Stimulated activated naive CD8-positive, alpha-beta T cell treated with anti-CD3 and anti-CD28 coated beads, Interleukin-15, Interleukin-2, amounts not matched to agents 100 ng/mL and 50 ng/mL, for 24 hours (primary cell): ENCODE measurements at regions not wholly inside any gene's neighbourhood (a gene's known extent, or its start where the extent isn't known, plus 50 kb on each side); places are given as distances from the start of the nearest gene placed in this dataset.
"Not testable (repeated sequence)": the region's sequence is repeated elsewhere in the genome, so short reads cannot be mapped to it uniquely, and the experiment has no call there.

Experiments used
- H3K27ac Mint-ChIP-seq: one replicate; pipeline ENCODE4 v1.8.0; 2021; ENCODE audit warnings: mild to moderate bottlenecking, mixed read lengths
- H3K27me3 Mint-ChIP-seq: one replicate; pipeline ENCODE4 v1.8.0; 2021; ENCODE audit warnings: mixed read lengths
- H3K36me3 Mint-ChIP-seq: one replicate; pipeline ENCODE4 v1.8.0; 2021; ENCODE audit warnings: low read depth, mixed read lengths
- H3K4me1 Mint-ChIP-seq: one replicate; pipeline ENCODE4 v1.8.0; 2021; ENCODE audit warnings: low read depth, mixed read lengths
- H3K4me3 Mint-ChIP-seq: one replicate; pipeline ENCODE4 v1.8.0; 2021; ENCODE audit warnings: mild to moderate bottlenecking, mixed read lengths
- H3K9me3 Mint-ChIP-seq: one replicate; pipeline ENCODE4 v1.8.0; 2021; ENCODE audit warnings: mixed read lengths

GRCh38 chr1:184163674-184164465 lies 112.3 kb downstream of the TSEN15 start:
- Mint-ChIP-seq H3K9me3 (no peaks in the 10 kb centered on the region), H3K27ac (no peak overlapping the region), H3K4me1 (no peaks in the 10 kb centered on the region), H3K27me3 (no peaks in the 10 kb centered on the region), H3K36me3 (no peaks in the 10 kb centered on the region), H3K4me3 (no peak overlapping the region)

DNA sequence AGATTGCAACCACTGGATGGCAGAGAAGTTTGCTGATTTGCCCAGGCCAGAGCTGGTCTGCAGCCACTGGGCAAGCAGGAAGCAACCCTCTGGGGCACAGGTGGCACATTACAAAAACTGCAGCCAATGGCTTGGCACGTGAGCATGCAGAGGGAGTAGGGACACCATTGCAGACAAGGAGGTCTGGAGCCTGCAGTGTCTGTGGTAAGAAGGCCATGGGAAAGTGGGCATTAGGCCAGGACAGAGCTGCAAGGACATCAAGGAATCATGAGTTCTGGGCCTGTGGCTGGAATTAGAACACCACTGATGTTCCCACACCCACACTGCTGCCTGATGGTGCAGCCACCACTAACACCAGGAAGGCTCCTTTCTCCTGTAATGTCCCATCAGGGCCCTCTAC lies 113.0 kb downstream of the TSEN15 start:
- Mint-ChIP-seq H3K4me1 (no peaks in the 10 kb centered on the region), H3K4me3 (no peak overlapping the region), H3K27me3 (no peaks in the 10 kb centered on the region), H3K27ac (no peak overlapping the region), H3K9me3 (no peaks in the 10 kb centered on the region), H3K36me3 (no peaks in the 10 kb centered on the region)

- no peak overlapping the region for H3K4me3 Mint-ChIP-seq
- no peaks in the 10 kb centered on the region for H3K36me3 Mint-ChIP-seq
- H3K4me1 Mint-ChIP-seq: no peaks in the 10 kb centered on the region
- H3K27me3 Mint-ChIP-seq: no peaks in the 10 kb centered on the region
- H3K27ac Mint-ChIP-seq: no peak overlapping the region
- no peaks in the 10 kb centered on the region for H3K9me3 Mint-ChIP-seq
These were observed 115.0 kb downstream of the TSEN15 start for GRCh38 chr1:184166485-184166884.

DNA sequence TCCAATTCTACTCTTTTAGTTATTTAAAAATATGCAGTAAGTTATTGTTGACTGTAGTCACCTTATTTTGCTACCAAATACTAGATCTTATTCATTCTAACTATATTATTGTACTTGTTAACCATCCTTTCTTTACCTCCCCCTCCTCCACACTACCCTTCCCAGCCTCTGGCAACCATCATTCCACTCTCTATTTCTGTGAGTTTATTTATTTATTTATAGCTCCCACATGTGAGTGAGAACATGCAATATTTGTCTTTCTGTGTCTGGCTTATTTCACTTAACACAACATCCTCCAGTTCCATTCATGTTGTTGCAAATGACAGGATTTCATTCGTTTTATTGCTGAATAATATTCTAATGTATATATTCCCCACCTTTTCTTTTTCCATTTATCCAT lies 115.8 kb downstream of the TSEN15 start:
- Mint-ChIP-seq H3K27ac (no peak overlapping the region), H3K36me3 (no peaks in the 10 kb centered on the region), H3K27me3 (no peaks in the 10 kb centered on the region), H3K9me3 (no peaks in the 10 kb centered on the region), H3K4me3 (no peak overlapping the region), H3K4me1 (no peaks in the 10 kb centered on the region)

- Mint-ChIP-seq H3K4me3 (no peak overlapping the region), H3K36me3 (no peaks in the 10 kb centered on the region)
These were observed 119.2 kb downstream of the TSEN15 start for GRCh38 chr1:184170719-184171118.

DNA sequence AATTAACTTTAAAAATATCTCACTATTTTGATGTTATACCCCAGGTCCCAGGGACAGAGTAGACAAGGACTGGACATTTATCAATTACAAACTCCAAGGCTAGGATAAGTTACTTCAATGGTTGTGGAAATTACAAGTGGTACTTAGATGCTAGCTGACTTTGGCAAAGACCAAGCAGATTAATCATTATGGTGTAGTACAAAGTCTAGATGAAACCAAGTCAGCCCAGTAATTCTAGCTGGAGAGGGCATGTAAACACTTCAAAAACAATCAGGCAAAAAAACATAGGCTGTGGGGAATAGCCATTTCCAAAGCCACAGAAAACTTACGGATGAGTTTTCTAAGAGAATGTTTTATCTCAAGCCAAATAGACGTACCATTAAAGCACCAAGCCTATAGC lies 124.5 kb downstream of the TSEN15 start:
- H3K27ac Mint-ChIP-seq: no peak overlapping the region
- no peaks in the 10 kb centered on the region for H3K9me3 Mint-ChIP-seq
- no peaks in the 10 kb centered on the region for H3K36me3 Mint-ChIP-seq
- no peaks in the 10 kb centered on the region for H3K4me1 Mint-ChIP-seq
- no peaks in the 10 kb centered on the region for H3K27me3 Mint-ChIP-seq
- no peak overlapping the region for H3K4me3 Mint-ChIP-seq

More at GRCh38 chr1:184170719-184171118, 119.2 kb downstream of the TSEN15 start:
- H3K27me3 Mint-ChIP-seq: no peaks in the 10 kb centered on the region
- H3K27ac Mint-ChIP-seq: no peak overlapping the region
- no peaks in the 10 kb centered on the region for H3K4me1 Mint-ChIP-seq
- H3K9me3 Mint-ChIP-seq: no peaks in the 10 kb centered on the region

DNA sequence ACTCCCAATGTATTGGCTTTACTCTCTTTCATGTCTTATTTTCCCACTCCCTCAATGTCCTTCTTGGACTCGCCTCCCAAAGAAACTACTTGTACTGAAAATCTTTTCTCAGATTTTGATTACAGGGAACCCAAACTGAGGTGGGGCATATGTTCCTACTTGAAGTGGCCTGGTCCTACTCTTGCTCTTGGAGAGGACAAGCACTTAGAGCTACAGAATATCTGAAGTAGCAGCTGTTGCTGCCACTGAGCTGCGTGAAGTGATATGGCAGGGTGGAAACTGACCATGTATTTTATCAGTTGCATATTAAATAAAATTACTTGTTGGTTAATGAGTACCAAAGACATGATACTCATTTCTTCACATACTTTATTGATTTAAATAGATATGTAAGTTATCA lies 129.5 kb downstream of the TSEN15 start:
- peaks cover 4% of the 10 kb centered on the region for H3K9me3 Mint-ChIP-seq
- H3K27ac Mint-ChIP-seq: no peak overlapping the region
- H3K4me1 Mint-ChIP-seq: no peaks in the 10 kb centered on the region
- no peaks in the 10 kb centered on the region for H3K36me3 Mint-ChIP-seq
- H3K4me3 Mint-ChIP-seq: no peak overlapping the region
- H3K27me3 Mint-ChIP-seq: peaks cover 8% of the 10 kb centered on the region

GRCh38 chr1:184183919-184184318 lies 132.4 kb downstream of the TSEN15 start:
- peaks cover 4% of the 10 kb centered on the region for H3K9me3 Mint-ChIP-seq
- H3K27ac Mint-ChIP-seq: no peak overlapping the region
- no peaks in the 10 kb centered on the region for H3K4me1 Mint-ChIP-seq
- H3K4me3 Mint-ChIP-seq: no peak overlapping the region
- peaks cover 12% of the 10 kb centered on the region for H3K27me3 Mint-ChIP-seq
- H3K36me3 Mint-ChIP-seq: no peaks in the 10 kb centered on the region

DNA sequence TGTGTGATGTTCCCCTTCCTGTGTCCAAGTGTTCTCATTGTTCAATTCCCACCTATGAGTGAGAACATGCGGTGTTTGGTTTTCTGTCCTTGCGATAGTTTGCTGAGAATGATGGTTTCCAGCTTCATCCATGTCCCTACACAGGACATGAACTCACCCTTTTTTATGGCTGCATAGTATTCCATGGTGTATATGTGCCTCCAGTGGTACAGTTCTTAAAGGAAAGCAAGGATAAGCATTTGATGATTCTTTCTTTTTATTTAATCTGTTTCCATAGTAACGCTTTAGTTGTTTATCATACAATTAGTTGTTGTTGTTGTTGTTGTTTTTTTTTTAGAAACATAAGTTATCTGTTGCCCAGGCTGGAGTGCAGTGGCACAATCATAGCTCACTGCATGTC lies 133.1 kb downstream of the TSEN15 start:
- H3K27me3 Mint-ChIP-seq: peaks cover 15% of the 10 kb centered on the region
- H3K4me3 Mint-ChIP-seq, H3K4me1 Mint-ChIP-seq, H3K36me3 Mint-ChIP-seq, H3K9me3 Mint-ChIP-seq, H3K27ac Mint-ChIP-seq: not testable (repeated sequence)

GRCh38 chr1:184185347-184185746 lies 133.8 kb downstream of the TSEN15 start:
- H3K36me3 Mint-ChIP-seq: no peaks in the 10 kb centered on the region
- no peak overlapping the region for H3K4me3 Mint-ChIP-seq
- peaks cover 4% of the 10 kb centered on the region for H3K9me3 Mint-ChIP-seq
- H3K27me3 Mint-ChIP-seq: peaks cover 19% of the 10 kb centered on the region
- H3K4me1 Mint-ChIP-seq: no peaks in the 10 kb centered on the region
- no peak overlapping the region for H3K27ac Mint-ChIP-seq

DNA sequence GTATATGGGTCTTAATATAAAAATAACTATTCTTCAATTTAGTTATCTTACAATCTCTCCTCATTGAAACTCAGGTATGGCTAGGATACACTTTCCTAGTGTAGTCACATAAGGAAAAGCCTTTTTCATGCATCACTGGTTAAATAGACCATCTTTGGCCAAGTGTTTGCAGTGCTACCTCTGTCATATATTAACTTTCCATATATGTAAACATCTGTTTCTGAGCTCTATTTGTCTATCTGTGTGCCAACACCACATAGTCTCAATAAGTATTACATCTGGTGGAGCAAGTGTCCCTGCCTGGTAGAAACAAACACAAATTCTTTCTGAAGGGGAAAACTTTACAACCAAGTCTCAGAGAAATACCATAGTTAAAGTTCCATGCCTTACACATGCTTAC lies 134.6 kb downstream of the TSEN15 start:
- Mint-ChIP-seq H3K4me3 (no peak overlapping the region), H3K4me1 (no peaks in the 10 kb centered on the region), H3K9me3 (peaks cover 4% of the 10 kb centered on the region), H3K27me3 (peaks cover 24% of the 10 kb centered on the region), H3K27ac (no peak overlapping the region), H3K36me3 (no peaks in the 10 kb centered on the region)

DNA sequence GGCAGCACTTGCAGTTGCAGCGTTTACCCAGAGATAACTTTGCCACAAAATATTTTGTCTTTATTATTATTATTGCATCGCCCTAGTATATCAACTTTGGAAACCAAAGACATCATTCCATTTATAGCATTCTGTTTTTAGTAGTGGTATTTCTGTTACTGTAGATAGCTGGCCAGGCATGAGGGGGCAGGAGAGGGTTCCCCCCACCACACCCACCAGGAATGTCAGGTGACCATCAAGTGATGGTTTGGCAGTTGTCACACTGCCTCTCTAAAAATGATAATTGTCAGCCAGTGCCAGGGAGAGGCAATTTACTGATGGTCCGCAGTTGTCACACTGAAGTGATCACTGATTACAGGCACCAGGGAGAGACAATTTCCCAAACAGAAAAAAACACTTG lies 135.6 kb downstream of the TSEN15 start:
- H3K27ac Mint-ChIP-seq: no peak overlapping the region
- H3K36me3 Mint-ChIP-seq: no peaks in the 10 kb centered on the region
- peaks cover 4% of the 10 kb centered on the region for H3K9me3 Mint-ChIP-seq
- peaks cover 24% of the 10 kb centered on the region for H3K27me3 Mint-ChIP-seq
- no peaks in the 10 kb centered on the region for H3K4me1 Mint-ChIP-seq
- H3K4me3 Mint-ChIP-seq: no peak overlapping the region

DNA sequence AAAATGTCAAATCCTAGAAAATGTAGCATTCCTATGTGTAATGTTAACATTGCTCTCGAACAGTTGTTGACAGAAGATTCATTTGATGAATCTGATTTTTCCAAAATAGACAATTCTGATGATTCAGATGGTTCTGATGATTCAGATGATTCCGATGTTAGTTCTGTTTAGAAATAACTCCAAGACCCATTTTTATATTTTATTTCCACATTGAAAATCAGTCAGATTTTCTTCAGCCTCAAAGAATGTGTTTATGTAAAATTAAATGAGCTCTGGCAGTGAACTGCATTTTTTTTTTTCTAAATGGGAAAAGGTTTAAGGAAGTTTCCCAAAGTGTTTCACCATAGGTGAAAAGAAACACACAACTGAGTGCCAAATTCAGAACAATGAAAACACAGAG lies 136.5 kb downstream of the TSEN15 start:
- Mint-ChIP-seq H3K4me3 (no peak overlapping the region), H3K27me3 (peaks cover 24% of the 10 kb centered on the region), H3K36me3 (no peaks in the 10 kb centered on the region), H3K9me3 (peaks cover 4% of the 10 kb centered on the region), H3K4me1 (no peaks in the 10 kb centered on the region), H3K27ac (no peak overlapping the region)

DNA sequence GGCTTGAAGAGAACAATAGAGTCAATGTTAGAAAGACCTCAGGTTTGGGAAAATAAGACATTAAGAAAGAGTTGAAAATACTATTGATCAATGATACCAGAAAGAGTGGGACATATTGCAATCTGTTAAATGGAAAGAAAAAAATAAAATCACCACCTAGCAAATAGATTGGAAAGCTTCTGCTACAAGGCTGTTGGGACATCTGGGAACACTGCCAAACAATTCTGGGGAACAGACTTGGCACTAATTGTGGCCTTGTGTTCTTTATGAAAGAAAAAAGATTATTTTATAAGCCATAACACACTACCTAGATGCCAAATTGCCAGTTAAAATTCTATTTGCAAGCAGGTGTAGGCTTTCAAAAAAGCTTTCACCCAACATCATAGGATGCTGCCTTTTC lies 137.8 kb downstream of the TSEN15 start:
- Mint-ChIP-seq H3K36me3 (no peaks in the 10 kb centered on the region), H3K9me3 (peaks cover 4% of the 10 kb centered on the region), H3K4me1 (no peaks in the 10 kb centered on the region), H3K27me3 (peaks cover 29% of the 10 kb centered on the region), H3K4me3 (no peak overlapping the region), H3K27ac (no peak overlapping the region)

- Mint-ChIP-seq H3K27me3 (peaks cover 22% of the 10 kb centered on the region), H3K27ac (no peak overlapping the region), H3K4me3 (no peak overlapping the region)
These were observed 139.1 kb downstream of the TSEN15 start for GRCh38 chr1:184190616-184191015.

DNA sequence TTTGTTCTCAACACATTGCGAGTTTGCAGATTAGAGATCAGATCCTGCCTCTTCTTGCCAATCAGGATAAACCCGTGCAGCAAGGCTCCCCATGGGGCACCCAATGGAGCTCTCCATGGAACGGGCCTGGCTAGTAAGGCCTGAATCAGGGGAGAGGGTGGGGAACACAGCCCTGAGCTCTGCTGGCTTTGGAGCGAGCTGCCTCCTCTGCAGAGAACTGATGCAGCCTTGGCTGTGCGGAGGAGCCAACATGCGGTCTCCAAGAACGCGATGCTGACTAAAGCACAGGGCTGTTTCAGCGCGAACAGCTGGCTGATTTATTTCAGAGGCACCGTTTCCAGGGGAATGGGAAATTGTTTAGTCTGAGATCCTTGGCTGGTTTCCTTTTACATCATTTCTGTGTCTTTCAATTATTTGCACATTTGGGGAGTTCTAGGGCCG lies 139.7 kb downstream of the TSEN15 start:
- H3K36me3 Mint-ChIP-seq: no peaks in the 10 kb centered on the region

More at GRCh38 chr1:184190616-184191015, 139.1 kb downstream of the TSEN15 start:
- Mint-ChIP-seq H3K9me3 (no peaks in the 10 kb centered on the region), H3K36me3 (no peaks in the 10 kb centered on the region), H3K4me1 (no peaks in the 10 kb centered on the region)

More for the DNA sequence above, 139.7 kb downstream of the TSEN15 start:
- Mint-ChIP-seq H3K4me1 (no peaks in the 10 kb centered on the region), H3K27ac (no peak overlapping the region), H3K4me3 (no peak overlapping the region), H3K27me3 (peaks cover 20% of the 10 kb centered on the region), H3K9me3 (no peaks in the 10 kb centered on the region)
